ENCODE measurements at regions not wholly inside any gene's neighbourhood (a gene's known extent, or its start where the extent isn't known, plus 50 kb on each side); places are given as distances from the start of the nearest gene placed in this dataset.

DNA sequence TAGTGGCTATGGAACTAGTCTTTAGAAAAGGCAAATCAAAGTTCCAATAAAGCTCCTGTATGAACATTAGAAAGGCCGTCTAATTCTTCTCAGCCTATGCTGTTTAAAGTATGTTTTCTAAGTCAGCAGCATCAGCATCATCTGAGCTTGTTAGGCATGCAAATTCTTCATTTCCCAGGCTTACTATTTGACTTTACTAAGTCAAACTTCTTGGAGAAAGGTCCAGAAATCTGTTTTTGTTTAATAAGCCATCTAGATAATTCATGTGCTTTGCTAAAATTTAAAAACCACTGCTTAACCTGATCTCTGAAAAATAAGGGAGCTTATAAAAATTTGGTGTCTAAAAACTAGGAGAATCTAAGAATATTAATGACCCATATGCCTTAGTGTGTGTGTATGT is 200.2 kb upstream of the SGCD start:
- Histone ChIP-seq H3K9me3 (ENCODE audit: control insufficient read depth, low read length) (no peaks in the 10 kb centered on the region), H3K4me1 (ENCODE audit: control insufficient read depth, insufficient read depth, low read length) (no peaks in the 10 kb centered on the region), H3K36me3 (ENCODE audit: control insufficient read depth, insufficient read depth, low read length) (no peaks in the 10 kb centered on the region), H3K9ac (ENCODE audit: extremely low read depth, low read length, poor library complexity, severe bottlenecking) (no peak overlapping the region), H3K27ac (ENCODE audit: low read depth, low read length) (no peak overlapping the region), H3K4me3 (ENCODE audit: low read length) (no peak overlapping the region), H3K27me3 (ENCODE audit: control insufficient read depth, insufficient read depth, low read length, poor library complexity, severe bottlenecking) (no peaks in the 10 kb centered on the region)
- no peaks in the 10 kb centered on the region for H3K27me3 Mint-ChIP-seq (ENCODE audit: insufficient read depth)
- TF ChIP-seq, protein P1, sequence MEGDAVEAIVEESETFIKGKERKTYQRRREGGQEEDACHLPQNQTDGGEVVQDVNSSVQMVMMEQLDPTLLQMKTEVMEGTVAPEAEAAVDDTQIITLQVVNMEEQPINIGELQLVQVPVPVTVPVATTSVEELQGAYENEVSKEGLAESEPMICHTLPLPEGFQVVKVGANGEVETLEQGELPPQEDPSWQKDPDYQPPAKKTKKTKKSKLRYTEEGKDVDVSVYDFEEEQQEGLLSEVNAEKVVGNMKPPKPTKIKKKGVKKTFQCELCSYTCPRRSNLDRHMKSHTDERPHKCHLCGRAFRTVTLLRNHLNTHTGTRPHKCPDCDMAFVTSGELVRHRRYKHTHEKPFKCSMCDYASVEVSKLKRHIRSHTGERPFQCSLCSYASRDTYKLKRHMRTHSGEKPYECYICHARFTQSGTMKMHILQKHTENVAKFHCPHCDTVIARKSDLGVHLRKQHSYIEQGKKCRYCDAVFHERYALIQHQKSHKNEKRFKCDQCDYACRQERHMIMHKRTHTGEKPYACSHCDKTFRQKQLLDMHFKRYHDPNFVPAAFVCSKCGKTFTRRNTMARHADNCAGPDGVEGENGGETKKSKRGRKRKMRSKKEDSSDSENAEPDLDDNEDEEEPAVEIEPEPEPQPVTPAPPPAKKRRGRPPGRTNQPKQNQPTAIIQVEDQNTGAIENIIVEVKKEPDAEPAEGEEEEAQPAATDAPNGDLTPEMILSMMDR (conservative IDR thresholded peaks at IDR 0.05) = no peak
- H3K4me1 Mint-ChIP-seq = no peaks in the 10 kb centered on the region
- no peaks in the 10 kb centered on the region for H3K36me3 Mint-ChIP-seq (ENCODE audit: low read depth)
- no peak overlapping the region for H3K4me3 Mint-ChIP-seq
- no peak overlapping the region for H3K27ac Mint-ChIP-seq
- no peaks in the 10 kb centered on the region for H3K9me3 Mint-ChIP-seq
- no peak for DNase-seq
- 85% methylated on average over 1 of the region's 1 CpG; no CpG with 5 or more reads in 1 of the 2 experiments for WGBS, 2 experiments (ENCODE audit: insufficient coverage in 1 of 2, insufficient read length in 1 of 2)

DNA sequence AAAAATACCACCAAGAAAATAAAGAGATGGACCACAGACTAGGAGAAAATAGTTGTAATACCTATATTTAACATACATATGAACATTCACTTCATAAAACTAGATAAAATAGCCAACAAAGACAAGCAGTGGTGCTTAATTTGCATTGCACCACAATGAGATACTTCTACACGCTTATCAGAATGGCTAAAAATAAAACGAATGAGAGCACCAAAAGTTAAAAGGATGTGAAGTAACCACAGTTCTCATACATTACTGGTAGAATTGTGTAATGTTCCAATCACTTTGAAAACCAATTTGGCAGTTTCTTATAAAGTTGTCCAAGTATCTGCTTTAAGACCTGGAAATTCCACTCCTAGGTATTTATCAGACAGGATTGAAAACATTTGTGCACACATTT is 198.9 kb upstream of the SGCD start:
- TF ChIP-seq, protein P1 (conservative IDR thresholded peaks at IDR 0.05) = no peak
- H3K27me3 Mint-ChIP-seq (ENCODE audit: insufficient read depth) = no peaks in the 10 kb centered on the region
- H3K27ac Mint-ChIP-seq = no peak overlapping the region
- H3K4me3 Mint-ChIP-seq = no peak overlapping the region
- Histone ChIP-seq H3K9me3 (ENCODE audit: control insufficient read depth, low read length) (no peaks in the 10 kb centered on the region), H3K36me3 (ENCODE audit: control insufficient read depth, insufficient read depth, low read length) (no peaks in the 10 kb centered on the region), H3K27me3 (ENCODE audit: control insufficient read depth, insufficient read depth, low read length, poor library complexity, severe bottlenecking) (no peaks in the 10 kb centered on the region), H3K4me1 (ENCODE audit: control insufficient read depth, insufficient read depth, low read length) (no peaks in the 10 kb centered on the region), H3K9ac (ENCODE audit: extremely low read depth, low read length, poor library complexity, severe bottlenecking) (no peak overlapping the region), H3K4me3 (ENCODE audit: low read length) (no peak overlapping the region), H3K27ac (ENCODE audit: low read depth, low read length) (no peak overlapping the region)
- WGBS, 2 experiments (ENCODE audit: insufficient coverage in 1 of 2, insufficient read length in 1 of 2) = 75 to 93% methylated on average over 2 of the region's 2 CpGs
- H3K36me3 Mint-ChIP-seq (ENCODE audit: low read depth) = no peaks in the 10 kb centered on the region
- H3K9me3 Mint-ChIP-seq = no peaks in the 10 kb centered on the region
- no peak for DNase-seq
- no peaks in the 10 kb centered on the region for H3K4me1 Mint-ChIP-seq

DNA sequence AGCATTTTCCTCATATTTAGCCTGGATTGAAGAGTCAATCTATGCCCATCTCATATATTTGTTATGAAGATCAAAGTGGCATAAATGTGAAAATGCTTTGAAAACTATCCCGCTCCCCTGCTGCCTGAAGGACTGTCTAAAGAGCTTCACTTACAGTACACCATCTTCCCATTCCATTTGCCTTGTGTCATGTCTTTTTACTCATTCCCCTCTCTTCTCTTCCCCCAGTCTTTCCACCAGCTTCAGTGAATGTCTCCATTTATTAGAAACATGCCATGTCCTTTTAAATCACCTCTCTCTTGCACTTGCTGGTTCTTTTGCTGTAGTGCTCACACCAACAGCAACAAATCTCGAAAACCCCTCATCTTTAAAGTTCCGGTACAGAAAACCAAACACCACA is 192.7 kb upstream of the SGCD start:
- Histone ChIP-seq H3K36me3 (ENCODE audit: control insufficient read depth, insufficient read depth, low read length) (no peaks in the 10 kb centered on the region), H3K4me3 (ENCODE audit: low read length) (no peak overlapping the region), H3K9me3 (ENCODE audit: control insufficient read depth, low read length) (no peaks in the 10 kb centered on the region), H3K4me1 (ENCODE audit: control insufficient read depth, insufficient read depth, low read length) (no peaks in the 10 kb centered on the region), H3K9ac (ENCODE audit: extremely low read depth, low read length, poor library complexity, severe bottlenecking) (no peak overlapping the region), H3K27me3 (ENCODE audit: control insufficient read depth, insufficient read depth, low read length, poor library complexity, severe bottlenecking) (no peaks in the 10 kb centered on the region), H3K27ac (ENCODE audit: low read depth, low read length) (no peak overlapping the region)
- WGBS, 2 experiments (ENCODE audit: insufficient coverage in 1 of 2, insufficient read length in 1 of 2) = 92 to 100% methylated on average over 3 of the region's 3 CpGs
- H3K4me1 Mint-ChIP-seq = no peaks in the 10 kb centered on the region
- no peak overlapping the region for H3K4me3 Mint-ChIP-seq
- no peaks in the 10 kb centered on the region for H3K27me3 Mint-ChIP-seq (ENCODE audit: insufficient read depth)
- DNase-seq = no peak
- no peaks in the 10 kb centered on the region for H3K9me3 Mint-ChIP-seq
- H3K36me3 Mint-ChIP-seq (ENCODE audit: low read depth) = no peaks in the 10 kb centered on the region
- TF ChIP-seq, protein P1 (conservative IDR thresholded peaks at IDR 0.05) = no peak
- no peak overlapping the region for H3K27ac Mint-ChIP-seq
